Ishikawa (cell line): ENCODE measurements at regions not wholly inside any gene's neighbourhood (a gene's known extent, or its start where the extent isn't known, plus 50 kb on each side); places are given as distances from the start of the nearest gene placed in this dataset.
A peak's percentile ranks its signal among the peaks of the same experiment; 100 is the strongest.

ENCODE experiments used
- CEBPB ChIP-seq: IDR thresholded peaks from 2 replicates; pipeline ENCODE4 v1.6.1; 2012
- CREB1 ChIP-seq: IDR thresholded peaks from 2 replicates; pipeline ENCODE4 v1.6.1; 2012; ENCODE audit warnings: low read depth
- EGR1 ChIP-seq: IDR thresholded peaks from 2 replicates; pipeline ENCODE4 v1.6.1; 2012
- EP300 ChIP-seq: IDR thresholded peaks from 2 replicates; pipeline ENCODE4 v1.6.1; 2012; ENCODE audit warnings: borderline replicate concordance
- FOXM1 ChIP-seq: IDR thresholded peaks from 2 replicates; pipeline ENCODE4 v1.6.1; 2012; ENCODE audit warnings: low read depth, borderline replicate concordance
- RAD21 ChIP-seq: IDR thresholded peaks from 2 replicates; pipeline ENCODE4 v1.6.1; 2012; ENCODE audit warnings: low read depth
- TAF1 ChIP-seq: IDR thresholded peaks from 2 replicates; pipeline ENCODE4 v1.6.1; 2012; ENCODE audit warnings: low read depth, mild to moderate bottlenecking
- TCF12 ChIP-seq: IDR thresholded peaks from 2 replicates; pipeline ENCODE4 v1.6.1; 2012; ENCODE audit warnings: low read depth
- TEAD4 ChIP-seq: IDR thresholded peaks from 2 replicates; pipeline ENCODE4 v1.6.1; 2012
- YY1 ChIP-seq: IDR thresholded peaks from 2 replicates; pipeline ENCODE4 v1.6.1; 2012; ENCODE audit warnings: low read depth
- ZBTB7A ChIP-seq: IDR thresholded peaks from 2 replicates; pipeline ENCODE4 v1.6.1; 2012; ENCODE audit warnings: low read depth
- TF ChIP-seq, protein P1 (sequence below): IDR thresholded peaks from 2 replicates; pipeline ENCODE4 v1.6.1; 2012
- TF ChIP-seq, protein P2 (sequence below): IDR thresholded peaks from 2 replicates; pipeline ENCODE4 v1.6.1; 2012; ENCODE audit warnings: low read depth, mild to moderate bottlenecking
- TF ChIP-seq, protein P3 (sequence below): IDR thresholded peaks from 2 replicates; pipeline ENCODE4 v1.6.1; 2012

DNA sequence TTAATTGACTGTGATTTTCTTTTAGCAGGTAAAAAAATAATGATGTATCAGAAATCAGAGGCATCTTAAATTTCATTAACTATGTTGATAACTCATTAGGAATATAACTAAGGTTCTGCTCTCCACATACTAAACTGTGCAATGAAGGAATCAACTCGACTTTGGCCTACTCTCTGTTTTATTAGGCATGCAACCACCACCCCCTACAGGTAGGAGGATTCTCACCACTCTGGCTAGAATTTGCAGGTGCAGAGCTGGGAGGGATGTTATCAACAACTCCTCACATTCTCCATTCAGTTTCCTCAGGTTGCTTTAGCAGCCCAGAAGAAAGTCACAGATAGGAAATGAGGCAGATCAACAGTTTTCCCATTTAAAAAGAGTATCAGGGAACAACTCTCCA, 160.1 kb downstream of the COX18 start:
- TF ChIP-seq YY1 (no peak), CREB1 (no peak), TCF12 (no peak), TAF1 (no peak), EP300 (no peak), CEBPB (no peak), TEAD4 (no peak), EGR1 (no peak), RAD21 (peak; percentile 45), FOXM1 (no peak), ZBTB7A (no peak)
- TF ChIP-seq, protein P1, sequence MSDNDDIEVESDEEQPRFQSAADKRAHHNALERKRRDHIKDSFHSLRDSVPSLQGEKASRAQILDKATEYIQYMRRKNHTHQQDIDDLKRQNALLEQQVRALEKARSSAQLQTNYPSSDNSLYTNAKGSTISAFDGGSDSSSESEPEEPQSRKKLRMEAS, result no peak
- TF ChIP-seq, protein P2, sequence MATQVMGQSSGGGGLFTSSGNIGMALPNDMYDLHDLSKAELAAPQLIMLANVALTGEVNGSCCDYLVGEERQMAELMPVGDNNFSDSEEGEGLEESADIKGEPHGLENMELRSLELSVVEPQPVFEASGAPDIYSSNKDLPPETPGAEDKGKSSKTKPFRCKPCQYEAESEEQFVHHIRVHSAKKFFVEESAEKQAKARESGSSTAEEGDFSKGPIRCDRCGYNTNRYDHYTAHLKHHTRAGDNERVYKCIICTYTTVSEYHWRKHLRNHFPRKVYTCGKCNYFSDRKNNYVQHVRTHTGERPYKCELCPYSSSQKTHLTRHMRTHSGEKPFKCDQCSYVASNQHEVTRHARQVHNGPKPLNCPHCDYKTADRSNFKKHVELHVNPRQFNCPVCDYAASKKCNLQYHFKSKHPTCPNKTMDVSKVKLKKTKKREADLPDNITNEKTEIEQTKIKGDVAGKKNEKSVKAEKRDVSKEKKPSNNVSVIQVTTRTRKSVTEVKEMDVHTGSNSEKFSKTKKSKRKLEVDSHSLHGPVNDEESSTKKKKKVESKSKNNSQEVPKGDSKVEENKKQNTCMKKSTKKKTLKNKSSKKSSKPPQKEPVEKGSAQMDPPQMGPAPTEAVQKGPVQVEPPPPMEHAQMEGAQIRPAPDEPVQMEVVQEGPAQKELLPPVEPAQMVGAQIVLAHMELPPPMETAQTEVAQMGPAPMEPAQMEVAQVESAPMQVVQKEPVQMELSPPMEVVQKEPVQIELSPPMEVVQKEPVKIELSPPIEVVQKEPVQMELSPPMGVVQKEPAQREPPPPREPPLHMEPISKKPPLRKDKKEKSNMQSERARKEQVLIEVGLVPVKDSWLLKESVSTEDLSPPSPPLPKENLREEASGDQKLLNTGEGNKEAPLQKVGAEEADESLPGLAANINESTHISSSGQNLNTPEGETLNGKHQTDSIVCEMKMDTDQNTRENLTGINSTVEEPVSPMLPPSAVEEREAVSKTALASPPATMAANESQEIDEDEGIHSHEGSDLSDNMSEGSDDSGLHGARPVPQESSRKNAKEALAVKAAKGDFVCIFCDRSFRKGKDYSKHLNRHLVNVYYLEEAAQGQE, result no peak
- TF ChIP-seq, protein P3, sequence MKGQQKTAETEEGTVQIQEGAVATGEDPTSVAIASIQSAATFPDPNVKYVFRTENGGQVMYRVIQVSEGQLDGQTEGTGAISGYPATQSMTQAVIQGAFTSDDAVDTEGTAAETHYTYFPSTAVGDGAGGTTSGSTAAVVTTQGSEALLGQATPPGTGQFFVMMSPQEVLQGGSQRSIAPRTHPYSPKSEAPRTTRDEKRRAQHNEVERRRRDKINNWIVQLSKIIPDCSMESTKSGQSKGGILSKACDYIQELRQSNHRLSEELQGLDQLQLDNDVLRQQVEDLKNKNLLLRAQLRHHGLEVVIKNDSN, result no peak
